GM11168 (cell line): ENCODE measurements at regions not wholly inside any gene's neighbourhood (a gene's known extent, or its start where the extent isn't known, plus 50 kb on each side); places are given as distances from the start of the nearest gene placed in this dataset.
"Not testable (repeated sequence)": the region's sequence is repeated elsewhere in the genome, so short reads cannot be mapped to it uniquely, and the experiment has no call there.

ENCODE experiments used
- in situ Hi-C: fragments of 300-500 bp; cut with MboI; formaldehyde crosslinking; loops from one replicate; pipeline ENCODE4 v1.12.0; 2022; ENCODE audit warnings: low sequenced_read_pairs; ENCODE audit not compliant: unreplicated experiment

GRCh38 chr20:41738604-41739206 is 120.5 kb upstream of the CHD6 start:
- in situ Hi-C loops = loop anchor here (25.0 kb wide), 1 partner anchor 1674 kb away; no protein-coding TSS in a partner anchor

- in situ Hi-C loops = loop anchor here (25.0 kb wide), 1 partner anchor 1676 kb away; no protein-coding TSS in a partner anchor
Measured at GRCh38 chr20:41735949-41736348, 117.8 kb upstream of the CHD6 start.

- in situ Hi-C loops = loop anchor here (25.0 kb wide), 1 partner anchor 1678 kb away; no protein-coding TSS in a partner anchor
Measured at GRCh38 chr20:41734506-41734945, 116.3 kb upstream of the CHD6 start.

- in situ Hi-C loops = loop anchor here (25.0 kb wide), 1 partner anchor 1679 kb away; no protein-coding TSS in a partner anchor
Measured at GRCh38 chr20:41733151-41733550, 115.0 kb upstream of the CHD6 start.

GRCh38 chr20:41731198-41731597 is 113.0 kb upstream of the CHD6 start:
- in situ Hi-C loops = loop anchor here (25.0 kb wide), 1 partner anchor 1681 kb away; no protein-coding TSS in a partner anchor

GRCh38 chr20:41727681-41728080 is 109.5 kb upstream of the CHD6 start:
- in situ Hi-C loops = loop anchor here (25.0 kb wide), 1 partner anchor 1685 kb away; no protein-coding TSS in a partner anchor

GRCh38 chr20:41726727-41727126 is 108.5 kb upstream of the CHD6 start:
- in situ Hi-C loops = loop anchor here (25.0 kb wide), 1 partner anchor 1686 kb away; no protein-coding TSS in a partner anchor

GRCh38 chr20:41719151-41719550 is 101.0 kb upstream of the CHD6 start:
- in situ Hi-C loops = no loop called here

- in situ Hi-C loops = no loop called here
Measured at GRCh38 chr20:41717483-41717882, 99.3 kb upstream of the CHD6 start.

- in situ Hi-C loops = no loop called here
Measured at GRCh38 chr20:41716911-41717310, 98.7 kb upstream of the CHD6 start.

- in situ Hi-C loops = no loop called here
Measured at GRCh38 chr20:41716436-41716835, 98.3 kb upstream of the CHD6 start.

GRCh38 chr20:41715526-41715925 is 97.3 kb upstream of the CHD6 start:
- in situ Hi-C loops = no loop called here

GRCh38 chr20:41714030-41714429 is 95.9 kb upstream of the CHD6 start:
- in situ Hi-C loops = no loop called here

- in situ Hi-C loops = no loop called here
Measured at GRCh38 chr20:41704896-41705295, 86.7 kb upstream of the CHD6 start.

GRCh38 chr20:41702647-41703046 is 84.5 kb upstream of the CHD6 start:
- in situ Hi-C loops = no loop called here

- in situ Hi-C loops = no loop called here
Measured at GRCh38 chr20:41701588-41702348, 83.6 kb upstream of the CHD6 start.

- in situ Hi-C loops = not testable (repeated sequence)
Measured at GRCh38 chr20:41699673-41700072, 81.5 kb upstream of the CHD6 start.

GRCh38 chr20:41697861-41698559 is 79.8 kb upstream of the CHD6 start:
- in situ Hi-C loops = no loop called here

GRCh38 chr20:41696428-41696827 is 78.3 kb upstream of the CHD6 start:
- in situ Hi-C loops = no loop called here

- in situ Hi-C loops = no loop called here
Measured at GRCh38 chr20:41694796-41695195, 76.6 kb upstream of the CHD6 start.
